HL-60 (cell line): ENCODE measurements at regions not wholly inside any gene's neighbourhood (a gene's known extent, or its start where the extent isn't known, plus 50 kb on each side); places are given as distances from the start of the nearest gene placed in this dataset.

Experiments
- POLR2AphosphoS5 ChIP-seq: IDR thresholded peaks from 2 replicates; pipeline ENCODE4 v1.6.1; 2012; ENCODE audit warnings: low read depth
- SPI1 ChIP-seq: IDR thresholded peaks from 2 replicates; pipeline ENCODE4 v1.6.1; 2012; ENCODE audit warnings: low read depth, mild to moderate bottlenecking, borderline replicate concordance
- TF ChIP-seq, protein P1 (sequence below): IDR thresholded peaks from one replicate; pipeline ENCODE4 v1.5.1; 2011; ENCODE audit warnings: low read length, control low read depth, inconsistent platforms; ENCODE audit not compliant: insufficient read depth
- TF ChIP-seq, protein P2 (sequence below): IDR thresholded peaks from 2 replicates; pipeline ENCODE4 v1.6.1; 2012; ENCODE audit warnings: low read depth; ENCODE audit not compliant: insufficient replicate concordance

DNA sequence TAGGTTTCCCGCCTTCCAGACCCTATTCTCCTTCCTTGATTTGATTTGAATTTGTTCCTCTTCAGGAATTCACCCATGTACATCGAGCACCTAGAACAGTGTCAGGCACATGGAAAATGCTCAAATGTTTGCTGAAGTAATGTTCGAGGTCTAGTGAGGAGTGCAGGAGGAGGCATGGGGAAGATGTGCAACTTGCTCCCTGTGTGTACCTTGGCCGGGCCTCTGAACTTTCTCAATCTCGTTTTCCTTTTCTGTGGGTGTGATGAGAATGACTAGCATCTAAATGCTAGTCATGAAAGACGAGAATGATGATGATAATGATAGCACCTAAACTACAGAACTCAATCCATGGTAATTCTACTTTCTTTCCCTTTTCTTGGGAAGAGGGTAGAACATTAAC, 279.1 kb upstream of the PLET1 start:
- TF ChIP-seq, protein P1, sequence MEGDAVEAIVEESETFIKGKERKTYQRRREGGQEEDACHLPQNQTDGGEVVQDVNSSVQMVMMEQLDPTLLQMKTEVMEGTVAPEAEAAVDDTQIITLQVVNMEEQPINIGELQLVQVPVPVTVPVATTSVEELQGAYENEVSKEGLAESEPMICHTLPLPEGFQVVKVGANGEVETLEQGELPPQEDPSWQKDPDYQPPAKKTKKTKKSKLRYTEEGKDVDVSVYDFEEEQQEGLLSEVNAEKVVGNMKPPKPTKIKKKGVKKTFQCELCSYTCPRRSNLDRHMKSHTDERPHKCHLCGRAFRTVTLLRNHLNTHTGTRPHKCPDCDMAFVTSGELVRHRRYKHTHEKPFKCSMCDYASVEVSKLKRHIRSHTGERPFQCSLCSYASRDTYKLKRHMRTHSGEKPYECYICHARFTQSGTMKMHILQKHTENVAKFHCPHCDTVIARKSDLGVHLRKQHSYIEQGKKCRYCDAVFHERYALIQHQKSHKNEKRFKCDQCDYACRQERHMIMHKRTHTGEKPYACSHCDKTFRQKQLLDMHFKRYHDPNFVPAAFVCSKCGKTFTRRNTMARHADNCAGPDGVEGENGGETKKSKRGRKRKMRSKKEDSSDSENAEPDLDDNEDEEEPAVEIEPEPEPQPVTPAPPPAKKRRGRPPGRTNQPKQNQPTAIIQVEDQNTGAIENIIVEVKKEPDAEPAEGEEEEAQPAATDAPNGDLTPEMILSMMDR = no peak
- TF ChIP-seq POLR2AphosphoS5 = no peak
- TF ChIP-seq SPI1 = no peak
- TF ChIP-seq, protein P2, sequence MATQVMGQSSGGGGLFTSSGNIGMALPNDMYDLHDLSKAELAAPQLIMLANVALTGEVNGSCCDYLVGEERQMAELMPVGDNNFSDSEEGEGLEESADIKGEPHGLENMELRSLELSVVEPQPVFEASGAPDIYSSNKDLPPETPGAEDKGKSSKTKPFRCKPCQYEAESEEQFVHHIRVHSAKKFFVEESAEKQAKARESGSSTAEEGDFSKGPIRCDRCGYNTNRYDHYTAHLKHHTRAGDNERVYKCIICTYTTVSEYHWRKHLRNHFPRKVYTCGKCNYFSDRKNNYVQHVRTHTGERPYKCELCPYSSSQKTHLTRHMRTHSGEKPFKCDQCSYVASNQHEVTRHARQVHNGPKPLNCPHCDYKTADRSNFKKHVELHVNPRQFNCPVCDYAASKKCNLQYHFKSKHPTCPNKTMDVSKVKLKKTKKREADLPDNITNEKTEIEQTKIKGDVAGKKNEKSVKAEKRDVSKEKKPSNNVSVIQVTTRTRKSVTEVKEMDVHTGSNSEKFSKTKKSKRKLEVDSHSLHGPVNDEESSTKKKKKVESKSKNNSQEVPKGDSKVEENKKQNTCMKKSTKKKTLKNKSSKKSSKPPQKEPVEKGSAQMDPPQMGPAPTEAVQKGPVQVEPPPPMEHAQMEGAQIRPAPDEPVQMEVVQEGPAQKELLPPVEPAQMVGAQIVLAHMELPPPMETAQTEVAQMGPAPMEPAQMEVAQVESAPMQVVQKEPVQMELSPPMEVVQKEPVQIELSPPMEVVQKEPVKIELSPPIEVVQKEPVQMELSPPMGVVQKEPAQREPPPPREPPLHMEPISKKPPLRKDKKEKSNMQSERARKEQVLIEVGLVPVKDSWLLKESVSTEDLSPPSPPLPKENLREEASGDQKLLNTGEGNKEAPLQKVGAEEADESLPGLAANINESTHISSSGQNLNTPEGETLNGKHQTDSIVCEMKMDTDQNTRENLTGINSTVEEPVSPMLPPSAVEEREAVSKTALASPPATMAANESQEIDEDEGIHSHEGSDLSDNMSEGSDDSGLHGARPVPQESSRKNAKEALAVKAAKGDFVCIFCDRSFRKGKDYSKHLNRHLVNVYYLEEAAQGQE = no peak
